Bronchial epithelial cell (primary cell): ENCODE measurements at regions not wholly inside any gene's neighbourhood (a gene's known extent, or its start where the extent isn't known, plus 50 kb on each side); places are given as distances from the start of the nearest gene placed in this dataset.
A peak's percentile ranks its signal among the peaks of the same experiment; 100 is the strongest.

Source experiments
- DNase-seq: peaks from one replicate; pipeline ENCODE4 v3.0.0-alpha.2; 2010; ENCODE audit warnings: low read depth
- FAIRE-seq: peaks from 2 replicates; lab custom pipeline; 2011; peaks lifted over from hg19 to GRCh38; lab: Jason Lieb, UNC
- H3K27me3 ChIP-seq: 2 replicates; pipeline ENCODE4 v1.5.1; 2011; ENCODE audit warnings: low read length; ENCODE audit not compliant: control insufficient read depth, insufficient read depth
- H3K36me3 ChIP-seq: 2 replicates; pipeline ENCODE4 v1.5.1; 2011; ENCODE audit warnings: low read length; ENCODE audit not compliant: control insufficient read depth, insufficient read depth
- H3K4me3 ChIP-seq: 2 replicates; pipeline ENCODE4 v1.5.1; 2011; ENCODE audit warnings: mild to moderate bottlenecking, low read depth, low read length, control low read depth
- TF ChIP-seq, protein P1 (sequence below): IDR thresholded peaks from 2 replicates; pipeline ENCODE4 v1.5.1; 2011; ENCODE audit warnings: mild to moderate bottlenecking, moderate library complexity, low read length, control low read depth, inconsistent platforms; ENCODE audit not compliant: insufficient read depth, severe bottlenecking

DNA sequence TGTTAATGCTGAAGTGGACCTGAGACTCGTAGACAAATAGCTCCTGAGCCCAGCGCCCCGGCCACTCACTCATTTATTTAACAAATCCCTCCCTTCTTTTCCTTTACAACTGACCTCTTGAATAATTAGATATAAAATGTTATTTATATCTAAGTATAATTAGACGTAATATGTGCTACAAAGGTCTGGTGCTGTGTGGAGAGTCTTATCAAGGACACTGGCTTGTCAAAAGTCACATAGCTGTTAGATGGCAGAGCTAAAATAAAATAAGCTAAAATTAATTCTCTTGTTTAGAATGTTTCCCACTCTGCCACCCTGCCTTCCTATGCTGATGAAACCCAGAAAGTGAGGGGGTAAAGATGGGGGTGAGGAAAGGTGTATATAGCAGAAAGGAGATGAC is 73.0 kb upstream of the FAM216B start:
- FAIRE-seq: no peak
- H3K4me3 ChIP-seq: no peak overlapping the region
- TF ChIP-seq, protein P1, sequence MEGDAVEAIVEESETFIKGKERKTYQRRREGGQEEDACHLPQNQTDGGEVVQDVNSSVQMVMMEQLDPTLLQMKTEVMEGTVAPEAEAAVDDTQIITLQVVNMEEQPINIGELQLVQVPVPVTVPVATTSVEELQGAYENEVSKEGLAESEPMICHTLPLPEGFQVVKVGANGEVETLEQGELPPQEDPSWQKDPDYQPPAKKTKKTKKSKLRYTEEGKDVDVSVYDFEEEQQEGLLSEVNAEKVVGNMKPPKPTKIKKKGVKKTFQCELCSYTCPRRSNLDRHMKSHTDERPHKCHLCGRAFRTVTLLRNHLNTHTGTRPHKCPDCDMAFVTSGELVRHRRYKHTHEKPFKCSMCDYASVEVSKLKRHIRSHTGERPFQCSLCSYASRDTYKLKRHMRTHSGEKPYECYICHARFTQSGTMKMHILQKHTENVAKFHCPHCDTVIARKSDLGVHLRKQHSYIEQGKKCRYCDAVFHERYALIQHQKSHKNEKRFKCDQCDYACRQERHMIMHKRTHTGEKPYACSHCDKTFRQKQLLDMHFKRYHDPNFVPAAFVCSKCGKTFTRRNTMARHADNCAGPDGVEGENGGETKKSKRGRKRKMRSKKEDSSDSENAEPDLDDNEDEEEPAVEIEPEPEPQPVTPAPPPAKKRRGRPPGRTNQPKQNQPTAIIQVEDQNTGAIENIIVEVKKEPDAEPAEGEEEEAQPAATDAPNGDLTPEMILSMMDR: no peak
- H3K36me3 ChIP-seq: no peaks in the 10 kb centered on the region
- DNase-seq: no peak
- H3K27me3 ChIP-seq: no peaks in the 10 kb centered on the region

DNA sequence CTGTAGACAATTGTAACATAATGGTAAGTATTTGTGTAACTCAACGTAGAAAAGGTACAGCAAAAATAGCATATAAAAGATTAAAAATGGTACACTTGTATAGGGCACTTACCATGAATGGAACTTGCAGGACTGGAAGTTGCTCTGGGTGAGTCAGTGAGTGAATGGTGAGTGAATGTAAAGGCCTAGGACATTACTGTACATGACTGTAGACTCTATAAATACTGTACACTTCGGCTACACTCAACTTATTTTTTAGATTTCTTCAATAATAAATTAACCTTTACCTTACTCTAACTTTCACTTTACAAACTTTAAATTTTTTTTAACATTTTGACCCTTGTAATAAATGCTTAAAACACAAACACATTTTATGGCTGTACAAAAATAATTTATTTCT is 72.1 kb upstream of the FAM216B start:
- DNase-seq (peak; percentile 58), FAIRE-seq (no peak)
- H3K4me3 ChIP-seq: no peak overlapping the region
- TF ChIP-seq, protein P1: no peak
- no peaks in the 10 kb centered on the region for H3K27me3 ChIP-seq
- no peaks in the 10 kb centered on the region for H3K36me3 ChIP-seq

GRCh38 chr13:42715909-42716308 is 65.5 kb upstream of the FAM216B start:
- no peaks in the 10 kb centered on the region for H3K27me3 ChIP-seq
- FAIRE-seq: no peak

DNA sequence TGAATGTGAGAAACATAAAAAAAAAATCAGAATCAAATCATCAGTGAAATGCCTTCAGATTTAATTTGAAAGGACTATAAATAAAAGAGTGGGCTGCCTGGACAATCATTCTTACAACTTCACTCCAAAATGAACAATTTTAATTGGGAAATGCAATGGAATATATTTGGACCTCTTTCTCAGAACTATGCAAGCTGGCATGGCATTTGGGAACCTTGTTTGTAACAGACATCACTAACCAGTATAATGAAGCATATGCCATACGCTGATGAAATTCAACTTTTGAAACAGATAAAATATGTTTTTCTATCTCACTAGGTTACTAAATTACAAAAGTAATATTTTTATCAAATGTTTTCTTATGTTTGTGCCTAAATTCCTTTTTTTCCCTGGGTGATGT is 64.2 kb upstream of the FAM216B start:
- Histone ChIP-seq H3K27me3 (no peaks in the 10 kb centered on the region), H3K4me3 (no peak overlapping the region), H3K36me3 (no peaks in the 10 kb centered on the region)
- DNase-seq: no peak
- TF ChIP-seq, protein P1: no peak
- FAIRE-seq: no peak

More at GRCh38 chr13:42715909-42716308, 65.5 kb upstream of the FAM216B start:
- no peak for DNase-seq
- no peak overlapping the region for H3K4me3 ChIP-seq
- H3K36me3 ChIP-seq: no peaks in the 10 kb centered on the region
- TF ChIP-seq, protein P1: no peak

- TF ChIP-seq, protein P1: no peak
- FAIRE-seq (peak; percentile 99), DNase-seq (peak; percentile 100)
- Histone ChIP-seq H3K4me3 (no peak overlapping the region), H3K36me3 (no peaks in the 10 kb centered on the region), H3K27me3 (no peaks in the 10 kb centered on the region)
These were observed 61.1 kb upstream of the FAM216B start for GRCh38 chr13:42720113-42720857.

DNA sequence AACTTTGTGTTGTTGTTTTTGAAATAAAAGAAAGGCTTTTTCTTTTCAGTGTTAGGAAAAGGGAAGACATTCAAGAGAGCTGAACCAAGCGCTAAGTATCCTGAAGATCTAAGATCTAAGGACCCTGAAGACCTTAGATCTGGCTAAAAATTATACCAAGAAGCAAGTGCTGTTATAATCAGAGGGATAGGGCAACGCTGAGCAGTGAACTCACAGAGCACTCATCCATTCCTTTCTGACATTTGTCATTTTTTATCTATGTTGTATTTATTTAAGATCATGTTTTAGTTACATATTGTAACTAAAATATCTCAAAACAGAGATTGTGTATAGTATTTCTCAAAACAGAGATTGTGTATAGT is 60.5 kb upstream of the FAM216B start:
- TF ChIP-seq, protein P1: no peak
- DNase-seq (peak; percentile 1), FAIRE-seq (no peak)
- Histone ChIP-seq H3K4me3 (no peak overlapping the region), H3K36me3 (no peaks in the 10 kb centered on the region), H3K27me3 (no peaks in the 10 kb centered on the region)
